ENCODE measurements at regions not wholly inside any gene's neighbourhood (a gene's known extent, or its start where the extent isn't known, plus 50 kb on each side); places are given as distances from the start of the nearest gene placed in this dataset.

DNA sequence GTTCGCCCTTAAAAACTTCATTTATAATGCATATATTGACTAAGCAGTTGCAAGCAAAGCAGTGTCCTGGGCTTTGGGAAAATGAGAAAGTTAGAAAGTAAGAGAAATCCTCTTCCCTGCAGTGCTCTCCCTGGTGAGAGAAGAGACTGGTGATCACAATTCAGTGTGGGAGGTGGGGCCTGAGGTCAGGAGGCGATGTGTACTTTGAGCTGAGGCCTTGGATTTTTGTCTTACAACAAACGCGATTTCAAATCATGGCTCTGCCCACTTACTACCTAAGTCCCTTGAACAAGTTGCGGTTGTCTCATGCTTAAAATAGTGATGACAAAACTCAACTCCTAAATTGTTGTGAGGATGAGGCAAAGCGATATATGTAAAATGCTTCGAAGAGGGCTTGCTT lies 316.3 kb upstream of the NECTIN3 start:
- DNase-seq (ENCODE audit: low spot score) = no peak

GRCh38 chr3:110756705-110757104 lies 314.9 kb upstream of the NECTIN3 start:
- no peak for DNase-seq (ENCODE audit: low spot score)

DNA sequence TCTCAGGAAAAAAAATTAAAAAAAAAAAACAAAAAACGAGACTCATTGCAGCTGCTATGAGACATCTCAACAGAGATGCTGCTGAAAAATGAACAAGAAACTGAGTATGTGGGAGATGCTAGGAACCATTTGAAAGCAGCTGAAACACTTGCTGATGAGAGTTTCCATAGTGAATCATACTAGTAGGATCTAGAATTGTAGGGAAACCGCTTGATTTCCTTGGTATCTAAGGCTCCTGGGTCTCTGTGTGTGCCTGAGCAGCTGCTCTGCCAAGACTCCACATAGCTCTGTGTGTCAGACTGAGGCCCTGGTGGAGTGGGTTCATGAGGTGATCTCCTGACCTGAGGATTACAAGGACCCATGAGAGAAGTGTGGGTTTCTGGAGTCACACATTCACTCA lies 313.4 kb upstream of the NECTIN3 start:
- no peak for DNase-seq (ENCODE audit: low spot score)

DNA sequence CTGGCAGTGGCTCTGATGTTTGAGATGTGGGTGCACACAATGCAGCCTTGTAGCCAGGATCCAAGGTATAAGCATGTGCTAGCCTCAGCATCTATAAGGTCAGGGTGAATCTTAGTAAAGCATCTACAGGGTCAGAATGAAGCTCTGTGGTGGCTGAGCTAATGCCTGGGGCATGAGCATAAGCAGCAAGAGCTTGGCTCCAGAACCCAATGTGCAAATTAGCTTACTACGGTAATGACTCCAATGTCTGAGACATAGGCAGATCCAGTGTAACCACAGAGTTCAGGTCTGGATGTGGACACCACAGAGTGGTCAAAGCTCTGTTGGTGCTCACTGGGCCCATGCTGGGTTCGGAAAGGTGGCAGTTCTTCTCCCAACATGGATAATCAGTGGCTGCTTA lies 304.5 kb upstream of the NECTIN3 start:
- DNase-seq (ENCODE audit: low spot score) = no peak

GRCh38 chr3:110767838-110768237 lies 303.8 kb upstream of the NECTIN3 start:
- DNase-seq (ENCODE audit: low spot score) = no peak

GRCh38 chr3:110773413-110773954 lies 298.1 kb upstream of the NECTIN3 start:
- DNase-seq (ENCODE audit: low spot score) = no peak

GRCh38 chr3:110774496-110775265 lies 296.9 kb upstream of the NECTIN3 start:
- DNase-seq (ENCODE audit: low spot score) = no peak

DNA sequence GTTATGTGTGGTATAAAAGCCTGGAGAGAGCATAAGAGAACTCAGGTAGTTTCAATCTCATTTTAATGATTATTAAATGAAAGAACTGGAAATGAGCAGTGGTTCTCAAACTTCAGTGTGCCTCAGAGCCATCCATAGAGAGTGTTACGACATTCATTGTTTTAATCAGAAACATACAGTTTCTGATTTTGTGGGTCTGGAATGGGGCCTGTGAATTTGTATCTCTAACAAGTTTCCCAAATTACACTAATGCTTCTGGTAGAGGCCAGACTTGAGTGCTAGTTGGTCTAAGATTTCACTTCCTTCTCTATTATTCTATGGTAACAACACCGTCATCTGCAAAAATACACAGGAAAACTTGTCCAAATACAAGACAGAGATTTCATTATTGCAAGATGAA lies 292.0 kb upstream of the NECTIN3 start:
- no peak for DNase-seq (ENCODE audit: low spot score)

DNA sequence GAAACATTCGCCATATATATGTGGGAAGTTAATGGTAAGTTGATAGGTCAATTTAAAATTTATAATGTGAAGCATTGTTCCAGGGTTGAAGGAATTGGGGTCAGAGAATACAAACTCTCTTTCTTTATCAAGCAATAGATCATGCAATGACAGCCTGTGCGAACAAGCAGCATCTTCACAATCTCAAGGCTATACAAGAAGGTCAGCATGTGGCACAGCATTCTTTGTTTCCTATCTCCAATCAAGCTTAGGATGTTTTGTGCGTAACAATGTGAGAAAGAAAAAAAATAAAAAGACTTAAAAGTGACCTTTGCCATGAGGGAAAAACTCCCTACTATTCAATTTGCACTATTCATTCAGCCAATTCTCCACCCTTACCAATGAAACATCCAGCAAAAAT lies 288.1 kb upstream of the NECTIN3 start:
- DNase-seq (ENCODE audit: low spot score) = no peak

DNA sequence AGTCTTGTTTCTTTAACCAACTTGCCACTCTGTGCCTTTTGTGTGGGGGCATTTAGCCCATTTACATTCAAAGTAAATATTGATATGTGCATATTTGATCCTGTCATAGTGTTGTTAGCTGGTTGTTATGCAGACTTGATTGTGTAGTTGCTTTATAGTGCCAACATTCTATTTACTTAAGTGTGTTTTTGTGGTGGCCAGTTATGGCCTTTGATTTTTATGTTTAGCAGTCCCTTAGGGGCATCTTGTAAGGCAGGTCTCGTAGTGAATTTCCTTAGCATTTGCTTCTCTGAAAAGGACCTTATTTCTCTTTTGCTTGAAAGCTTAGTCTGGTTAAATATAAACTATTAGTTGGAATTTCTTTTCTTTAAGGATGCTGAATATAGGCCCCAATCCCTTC lies 282.8 kb upstream of the NECTIN3 start:
- no peak for DNase-seq (ENCODE audit: low spot score)

GRCh38 chr3:110789315-110789714 lies 282.3 kb upstream of the NECTIN3 start:
- peak; percentile 18 for DNase-seq (ENCODE audit: low spot score)

GRCh38 chr3:110790631-110791030 lies 281.0 kb upstream of the NECTIN3 start:
- no peak for DNase-seq (ENCODE audit: low spot score)

DNA sequence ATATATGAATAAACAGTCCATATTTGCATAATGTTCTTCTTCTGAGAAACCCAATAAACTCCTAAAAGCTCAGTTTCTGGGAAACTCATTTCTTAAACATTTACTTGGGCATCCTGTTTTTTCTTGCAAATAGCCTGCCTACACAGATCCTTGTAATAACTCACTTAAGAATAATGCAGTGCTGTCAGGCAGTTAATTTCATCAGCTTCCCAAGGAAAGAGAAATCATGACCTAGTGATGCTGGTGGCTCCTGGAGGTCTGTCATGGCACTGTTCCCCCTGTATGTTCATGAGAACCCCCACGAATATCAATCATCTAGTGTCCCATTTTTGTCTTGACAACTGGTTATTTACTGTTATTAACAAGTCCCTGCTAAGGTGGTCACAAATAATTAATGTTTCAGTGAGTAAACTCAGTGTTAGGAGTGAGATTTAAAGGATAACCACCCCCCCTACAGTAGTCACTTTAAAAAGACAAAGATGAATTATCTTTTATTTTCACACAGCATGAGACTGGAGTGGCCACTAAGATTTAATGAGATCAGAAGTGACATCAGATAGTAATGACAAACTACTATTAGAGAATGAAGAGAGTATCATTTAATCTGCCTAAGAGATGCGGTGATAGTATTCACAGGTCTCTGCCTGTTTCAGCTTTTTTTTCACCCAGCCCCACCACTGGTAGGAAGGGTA lies 279.5 kb upstream of the NECTIN3 start:
- DNase-seq (ENCODE audit: low spot score) = no peak

GRCh38 chr3:110793611-110794010 lies 278.0 kb upstream of the NECTIN3 start:
- no peak for DNase-seq (ENCODE audit: low spot score)

DNA sequence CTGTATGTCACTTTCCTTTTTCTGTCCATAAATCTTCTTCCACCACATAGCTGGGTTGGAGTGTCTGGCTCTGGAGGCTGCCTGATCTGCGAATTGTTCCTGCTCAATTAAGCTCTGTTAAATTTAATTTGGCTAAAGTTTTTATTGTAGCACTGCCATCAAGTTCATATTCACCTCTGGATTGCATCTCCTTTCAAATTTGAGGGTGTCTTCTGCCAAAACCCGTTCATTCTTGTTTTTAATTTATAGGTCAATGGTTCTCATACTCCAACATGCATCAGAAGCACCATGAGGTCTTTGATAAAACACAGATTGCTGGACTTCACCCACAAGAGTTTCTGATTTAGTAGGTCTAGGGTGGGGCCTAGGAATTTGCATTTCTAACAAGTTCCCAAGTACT lies 276.5 kb upstream of the NECTIN3 start:
- DNase-seq (ENCODE audit: low spot score) = no peak

- DNase-seq (ENCODE audit: low spot score) = no peak
Measured at GRCh38 chr3:110799271-110799670, 272.3 kb upstream of the NECTIN3 start.

GRCh38 chr3:110804856-110805255 lies 266.8 kb upstream of the NECTIN3 start:
- DNase-seq (ENCODE audit: low spot score) = no peak

DNA sequence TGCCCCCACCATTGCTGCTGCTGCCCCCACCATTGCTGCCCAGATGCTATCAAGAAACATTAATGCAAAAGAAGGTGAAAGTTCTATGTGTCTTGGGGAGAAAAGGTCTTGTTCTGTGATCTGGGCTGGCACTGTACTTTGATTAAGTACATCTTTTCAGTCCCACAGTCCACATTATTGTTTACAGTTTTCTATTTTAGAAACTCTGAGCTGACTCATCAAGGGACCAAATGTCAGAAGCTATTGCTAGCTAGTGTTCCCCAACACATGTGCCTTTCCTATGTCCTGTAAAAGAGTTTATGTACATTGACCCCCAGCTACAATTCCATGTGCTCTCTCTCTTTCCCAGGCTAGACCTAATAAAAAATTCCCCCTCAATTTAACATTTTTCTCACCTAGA lies 264.7 kb upstream of the NECTIN3 start:
- DNase-seq (ENCODE audit: low spot score) = peak; percentile 18

- no peak for DNase-seq (ENCODE audit: low spot score)
Measured at GRCh38 chr3:110808630-110809029, 263.0 kb upstream of the NECTIN3 start.

DNA sequence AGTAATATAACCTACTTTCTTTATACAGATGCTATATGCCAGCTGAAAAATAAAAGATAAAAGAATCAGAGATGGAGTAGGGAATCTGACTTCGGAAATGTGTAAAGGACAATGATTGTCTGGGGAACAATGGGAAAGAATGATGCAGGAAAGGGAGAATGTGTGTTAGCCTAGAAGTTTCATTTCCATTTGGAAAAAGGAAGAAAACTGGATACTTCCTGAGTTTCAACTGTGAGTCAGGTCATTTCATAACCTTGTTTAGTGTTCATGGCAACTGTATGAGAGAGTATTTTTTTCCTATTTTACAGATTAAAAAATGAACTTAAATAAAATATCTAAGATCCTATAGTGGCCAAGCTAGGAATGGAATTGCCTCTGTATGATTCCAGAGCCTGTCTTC lies 261.3 kb upstream of the NECTIN3 start:
- DNase-seq (ENCODE audit: low spot score) = peak; percentile 25

DNA sequence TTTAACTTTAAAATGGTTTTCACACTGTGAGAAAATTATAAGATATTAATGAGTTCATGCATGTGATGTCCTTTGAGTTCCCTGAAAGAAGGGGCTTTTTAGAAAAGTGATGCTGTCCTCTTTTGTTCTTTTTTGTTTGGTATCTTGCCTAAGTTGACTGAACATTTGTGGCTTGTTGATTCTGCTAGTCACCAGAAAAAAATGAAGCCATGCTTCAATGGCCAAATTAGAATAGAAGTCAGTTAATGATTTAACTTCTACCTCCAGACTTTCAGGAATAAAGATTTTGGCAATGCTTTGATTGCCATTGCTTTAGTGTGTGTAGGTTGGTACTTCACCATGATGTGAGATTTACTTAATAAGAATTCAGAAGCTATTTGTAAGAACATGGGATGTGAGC lies 260.6 kb upstream of the NECTIN3 start:
- no peak for DNase-seq (ENCODE audit: low spot score)

DNA sequence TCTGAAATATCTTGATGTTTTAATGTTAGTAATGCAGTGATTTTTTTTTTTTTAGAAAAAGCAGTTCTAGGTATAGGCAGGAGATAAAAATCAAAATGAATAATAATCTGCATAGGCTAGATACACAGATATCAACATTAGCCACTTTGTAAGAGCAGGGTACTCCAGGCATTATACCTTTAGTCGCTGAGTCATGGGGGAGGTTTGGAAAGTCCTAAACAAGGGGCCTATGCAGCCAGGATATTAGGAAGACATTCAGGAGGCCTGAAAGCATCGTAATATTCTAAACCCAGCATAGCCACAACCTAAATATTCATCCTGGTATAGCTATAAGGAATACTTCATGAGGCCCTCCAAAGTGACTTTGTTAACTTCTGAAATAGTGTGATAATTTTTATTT lies 258.1 kb upstream of the NECTIN3 start:
- DNase-seq (ENCODE audit: low spot score) = no peak

DNA sequence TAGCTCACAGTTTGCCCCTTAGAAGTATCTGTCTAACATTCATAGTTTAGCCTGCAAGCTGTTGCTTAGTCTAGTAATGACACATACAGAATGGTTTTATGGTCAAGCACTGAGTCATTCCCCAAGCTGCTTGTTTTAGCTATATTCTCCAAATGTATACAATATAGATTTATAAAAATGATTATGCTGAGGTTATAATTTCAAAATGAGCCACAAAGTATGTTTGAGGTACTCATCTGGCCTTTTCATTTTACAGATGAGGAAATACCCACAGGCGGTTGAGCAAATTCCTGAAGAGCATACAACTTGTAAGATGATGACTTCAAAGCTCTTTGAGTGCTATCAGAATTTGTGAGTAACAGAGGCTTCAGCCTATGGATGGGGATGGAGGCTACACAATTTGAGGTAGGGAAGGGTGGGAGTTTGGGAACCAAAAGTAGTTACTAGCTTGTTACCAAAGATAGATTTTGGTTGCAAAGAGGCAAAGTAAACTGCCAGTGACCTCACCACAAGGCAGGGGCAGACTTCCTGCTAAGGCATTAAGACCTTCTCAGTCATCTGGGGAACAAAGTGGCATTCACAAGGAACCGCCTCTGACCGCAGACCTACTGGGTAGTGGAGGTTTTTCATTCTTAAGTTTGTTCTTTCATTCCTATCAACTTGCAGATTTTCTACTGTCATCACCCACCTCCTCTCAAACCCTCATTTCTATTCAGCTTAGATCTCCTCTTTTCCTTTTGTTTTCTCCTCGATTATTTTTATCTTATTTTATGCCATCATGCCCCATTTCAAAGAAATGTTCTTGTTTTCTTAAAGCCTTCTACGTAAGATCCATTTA lies 257.2 kb upstream of the NECTIN3 start:
- DNase-seq (ENCODE audit: low spot score) = peak; percentile 40
